ENCODE measurements at regions not wholly inside any gene's neighbourhood (a gene's known extent, or its start where the extent isn't known, plus 50 kb on each side); places are given as distances from the start of the nearest gene placed in this dataset.

GRCh38 chr11:28763876-28764275, 655.7 kb downstream of the METTL15 start:
- DNase-seq (ENCODE audit: low read depth): peak; percentile 27
- no peak for TF ChIP-seq CTCF (IDR thresholded peaks at IDR 0.05; ENCODE audit: insufficient read depth, low read length)

GRCh38 chr11:28763151-28763550, 655.0 kb downstream of the METTL15 start:
- no peak overlapping the region for H3K4me3 ChIP-seq (ENCODE audit: low read depth, low read length)
- TF ChIP-seq CTCF (IDR thresholded peaks at IDR 0.05; ENCODE audit: insufficient read depth, low read length): no peak
- DNase-seq (ENCODE audit: low read depth): no peak

More at GRCh38 chr11:28763876-28764275, 655.7 kb downstream of the METTL15 start:
- no peak overlapping the region for H3K4me3 ChIP-seq (ENCODE audit: low read depth, low read length)

- no peak overlapping the region for H3K4me3 ChIP-seq (ENCODE audit: low read depth, low read length)
- TF ChIP-seq CTCF (IDR thresholded peaks at IDR 0.05; ENCODE audit: insufficient read depth, low read length): no peak
- no peak for DNase-seq (ENCODE audit: low read depth)
Measured at GRCh38 chr11:28760676-28761390, 652.6 kb downstream of the METTL15 start.

- H3K4me3 ChIP-seq (ENCODE audit: low read depth, low read length): no peak overlapping the region
- no peak for TF ChIP-seq CTCF (IDR thresholded peaks at IDR 0.05; ENCODE audit: insufficient read depth, low read length)
- DNase-seq (ENCODE audit: low read depth): peak; percentile 79
Measured at GRCh38 chr11:28759311-28759710, 651.1 kb downstream of the METTL15 start.

GRCh38 chr11:28757725-28758515, 649.7 kb downstream of the METTL15 start:
- H3K4me3 ChIP-seq (ENCODE audit: low read depth, low read length): no peak overlapping the region
- no peak for TF ChIP-seq CTCF (IDR thresholded peaks at IDR 0.05; ENCODE audit: insufficient read depth, low read length)
- DNase-seq (ENCODE audit: low read depth): peak; percentile 95

- no peak for TF ChIP-seq CTCF (IDR thresholded peaks at IDR 0.05; ENCODE audit: insufficient read depth, low read length)
- DNase-seq (ENCODE audit: low read depth): peak; percentile 92
- H3K4me3 ChIP-seq (ENCODE audit: low read depth, low read length): no peak overlapping the region
Measured at GRCh38 chr11:28756977-28757376, 648.8 kb downstream of the METTL15 start.
